Anterior cingulate cortex (tissue), 58 donors: ENCODE measurements at regions not wholly inside any gene's neighbourhood (a gene's known extent, or its start where the extent isn't known, plus 50 kb on each side); places are given as distances from the start of the nearest gene placed in this dataset.

Source experiments
- DNase-seq, 58 donors: peaks; one replicate each; lab custom pipeline; 2025; lab: John Stamatoyannopoulos, UW

DNA sequence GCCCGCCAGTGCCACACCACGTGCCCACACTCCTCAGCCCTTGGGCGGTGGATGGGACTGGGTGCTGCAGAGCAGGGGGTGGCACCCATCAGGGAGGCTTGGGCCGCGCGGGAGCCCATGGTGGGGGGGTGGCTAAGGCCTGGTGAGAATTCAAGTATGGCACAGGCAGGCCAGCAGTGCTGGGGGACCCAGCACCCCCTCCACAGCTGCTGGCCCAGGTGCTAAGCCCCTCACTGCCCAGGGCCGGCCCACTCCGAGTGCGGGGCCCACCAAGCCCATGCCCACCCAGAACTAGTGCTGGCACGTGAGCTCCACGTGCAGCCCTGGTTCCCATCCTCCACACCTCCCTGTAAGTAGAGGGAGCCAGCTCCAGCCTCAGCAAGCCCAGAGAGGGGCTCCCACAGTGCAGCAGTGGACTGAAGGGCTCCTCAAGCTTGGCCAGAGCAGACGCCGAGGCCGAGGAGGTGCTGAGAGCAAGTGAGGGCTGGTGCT is 1091.1 kb upstream of the GJE1 start:
- DNase-seq: no peak

DNA sequence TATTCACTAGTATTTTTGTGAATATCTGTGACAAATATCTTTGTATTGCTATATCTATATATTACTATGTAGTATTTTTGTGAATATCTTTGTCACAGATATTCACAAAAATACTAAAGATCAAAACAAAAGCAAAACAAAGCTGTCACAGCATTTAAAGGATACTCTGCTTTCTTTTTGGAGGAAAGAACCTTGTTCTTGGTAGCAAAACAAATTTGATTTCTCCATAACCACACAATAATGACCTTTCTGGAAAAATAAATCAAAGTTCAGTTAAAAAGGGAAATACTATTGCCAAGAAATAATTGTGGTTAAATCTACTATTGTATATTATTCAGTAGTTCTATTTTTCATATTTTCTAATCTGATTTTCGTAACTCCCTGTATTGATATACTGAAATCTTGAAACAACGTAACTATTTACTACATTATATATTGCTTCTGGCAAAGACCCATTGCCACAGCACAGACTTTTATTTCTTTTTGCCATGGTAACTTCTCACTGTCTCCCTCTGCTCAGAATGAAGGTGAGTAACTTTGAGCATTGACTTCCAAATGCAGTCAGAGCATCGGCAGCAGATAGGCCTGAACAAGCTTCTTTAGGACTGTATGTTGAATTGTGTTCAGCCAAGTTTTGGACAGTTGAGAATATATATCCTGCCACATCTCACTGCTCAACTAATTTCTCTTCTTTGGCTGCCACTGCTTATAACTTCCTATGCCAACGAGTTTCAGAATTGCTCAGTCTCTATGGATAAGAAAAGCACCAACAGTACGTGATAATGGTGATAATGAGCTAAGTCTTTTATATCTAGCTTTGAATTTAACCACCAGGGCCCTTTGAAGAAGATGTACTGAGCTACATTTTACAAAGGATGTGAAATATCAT is 1097.2 kb upstream of the GJE1 start:
- DNase-seq: no peak

DNA sequence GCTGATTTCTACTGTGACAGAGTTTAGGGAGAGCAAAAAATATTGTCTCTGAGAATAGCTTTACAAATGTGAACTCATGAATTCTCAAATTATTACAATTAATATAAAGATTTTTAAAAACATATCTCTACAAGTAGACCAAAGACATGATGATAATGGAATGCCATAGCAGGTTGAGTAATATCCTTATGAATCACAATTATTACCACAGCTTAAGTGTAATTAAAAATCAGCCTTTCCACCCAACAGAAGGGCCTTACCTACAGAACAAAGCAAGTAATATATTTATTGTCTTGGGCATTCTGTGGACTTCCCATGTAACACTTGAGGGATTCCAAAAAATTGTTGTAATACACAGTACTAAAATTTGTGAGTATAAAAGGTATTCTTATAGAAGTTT is 1099.6 kb upstream of the GJE1 start:
- no peak for DNase-seq

DNA sequence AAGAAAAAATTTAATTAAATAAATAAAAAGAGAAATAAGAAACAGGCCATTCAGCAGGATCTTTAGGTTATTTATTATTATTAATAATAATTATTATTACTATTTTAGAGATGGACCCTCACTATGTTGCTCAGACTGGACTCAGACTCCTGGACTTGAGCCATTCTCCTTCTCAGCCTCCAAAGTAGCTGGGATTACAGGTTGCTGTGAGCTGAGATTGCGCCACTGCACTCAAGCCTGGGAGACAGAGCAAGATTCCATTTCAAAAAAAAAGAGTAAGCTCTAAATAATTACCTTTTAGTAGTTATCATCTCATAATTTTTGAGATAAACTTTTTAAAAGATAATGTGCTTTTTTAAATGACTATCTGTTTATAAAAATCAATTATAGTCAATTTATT is 1102.8 kb upstream of the GJE1 start:
- no peak for DNase-seq

DNA sequence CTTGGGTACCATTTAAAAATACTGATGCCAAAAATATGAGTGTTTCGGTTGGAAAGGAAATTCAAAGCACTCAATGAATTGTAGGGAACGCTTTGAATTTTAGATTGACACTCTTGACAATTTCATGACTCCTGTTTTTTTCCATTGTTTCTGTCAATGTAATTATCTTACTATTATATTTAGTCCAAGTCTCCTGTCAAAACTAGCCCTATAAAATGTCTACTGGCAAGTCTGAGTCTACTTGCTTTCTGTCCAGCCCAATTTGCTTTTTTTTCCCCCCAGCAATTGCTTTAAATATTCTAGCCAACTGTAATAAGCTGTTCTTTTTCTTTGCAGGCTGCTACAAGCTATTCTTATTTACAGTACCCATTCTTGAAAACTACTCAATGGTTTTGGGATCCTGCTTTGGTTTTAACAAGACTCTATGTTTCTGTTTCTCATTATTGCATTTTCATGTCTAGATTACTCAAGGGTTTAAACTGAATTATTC is 1103.9 kb upstream of the GJE1 start:
- DNase-seq: no peak

DNA sequence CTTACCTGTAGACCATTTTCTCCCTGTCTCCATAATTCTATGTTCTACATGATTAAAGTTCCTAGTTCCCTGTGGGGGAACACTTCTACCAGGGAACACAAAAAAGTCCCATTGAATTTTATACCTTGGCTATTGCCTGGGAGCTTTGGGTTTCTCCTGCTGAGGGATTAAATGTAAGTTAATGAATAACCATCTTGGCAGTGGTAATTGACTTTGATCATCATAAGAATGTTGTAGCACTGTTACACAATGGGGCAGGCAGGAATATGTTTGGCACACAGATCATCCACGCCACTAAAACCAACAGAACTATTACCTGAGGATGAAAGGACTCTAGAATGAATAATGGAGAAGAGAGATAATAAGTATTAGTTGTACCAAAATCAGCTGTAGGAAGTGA is 1106.2 kb upstream of the GJE1 start:
- no peak for DNase-seq

DNA sequence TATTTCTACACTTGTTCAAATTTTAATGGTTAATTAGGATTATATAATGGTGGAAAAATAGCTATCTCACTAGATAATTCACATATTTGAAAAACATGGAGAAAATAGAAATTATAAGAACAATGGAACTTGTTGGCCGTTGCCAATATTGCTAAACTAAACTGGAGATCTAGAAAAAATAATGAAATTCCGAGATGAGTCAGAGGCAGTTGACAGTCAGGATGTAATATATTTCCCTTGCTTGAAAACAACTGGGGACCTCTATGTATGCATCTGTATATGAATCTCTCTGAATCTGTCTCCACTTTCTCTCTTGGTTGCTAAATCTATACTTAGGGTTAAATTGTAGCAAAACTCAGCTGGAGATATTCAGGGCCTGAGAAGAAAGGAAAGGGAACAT is 1108.2 kb upstream of the GJE1 start:
- no peak for DNase-seq

DNA sequence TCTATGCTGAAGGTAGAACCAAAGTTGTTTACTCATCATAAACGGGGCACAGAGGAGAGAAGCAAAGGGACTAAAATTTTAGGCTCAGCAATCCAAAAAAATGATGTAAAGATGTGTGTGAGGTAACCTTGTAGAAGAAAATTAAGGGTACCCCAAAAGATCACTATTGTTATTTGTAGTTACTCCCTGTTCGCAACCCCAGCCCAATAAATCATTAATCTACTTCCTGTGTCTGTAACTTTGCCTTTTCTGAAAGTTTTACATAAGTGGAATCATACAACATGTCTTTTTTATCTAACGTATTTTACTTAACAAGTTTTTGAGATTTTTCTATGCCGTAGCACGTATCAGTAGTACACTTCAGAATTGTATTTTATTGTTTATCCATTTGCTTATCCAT is 1114.8 kb upstream of the GJE1 start:
- DNase-seq: no peak

DNA sequence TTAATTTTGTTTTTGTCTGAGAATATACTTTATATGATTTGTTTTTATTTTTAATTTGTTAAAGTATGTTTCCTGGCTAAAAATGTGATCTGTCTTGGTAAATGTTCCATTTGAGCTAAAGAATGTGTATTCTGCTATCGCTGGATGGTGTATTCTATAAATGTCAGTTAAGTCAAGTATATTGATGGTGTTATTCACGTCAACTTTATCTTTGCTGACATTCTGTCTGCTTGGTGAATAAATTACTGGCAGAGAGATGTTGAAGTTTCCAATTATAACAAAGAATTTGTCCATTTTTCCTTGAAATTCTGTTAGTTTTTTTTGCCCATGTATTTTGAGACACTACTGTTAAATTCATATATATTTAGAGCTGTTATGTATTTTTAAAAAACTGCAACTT is 1131.8 kb upstream of the GJE1 start:
- DNase-seq: no peak

DNA sequence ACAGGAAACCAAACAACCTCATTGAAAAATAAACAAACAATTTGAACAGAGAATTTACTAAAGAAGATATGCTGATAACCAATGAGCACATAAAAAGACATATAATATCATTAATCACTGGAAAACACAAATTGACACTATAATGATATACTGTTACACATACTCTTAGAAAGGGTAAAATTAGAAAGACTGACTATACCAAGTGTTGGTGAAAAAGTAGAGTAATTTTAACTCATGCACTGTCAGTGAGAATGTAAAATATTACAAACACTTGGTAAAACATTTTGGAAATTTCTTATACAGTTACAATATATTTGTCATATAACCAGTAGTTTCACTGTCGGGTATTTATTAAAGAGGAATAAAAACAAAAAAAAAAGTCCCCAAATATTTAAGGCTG is 1139.2 kb upstream of the GJE1 start:
- DNase-seq: no peak

DNA sequence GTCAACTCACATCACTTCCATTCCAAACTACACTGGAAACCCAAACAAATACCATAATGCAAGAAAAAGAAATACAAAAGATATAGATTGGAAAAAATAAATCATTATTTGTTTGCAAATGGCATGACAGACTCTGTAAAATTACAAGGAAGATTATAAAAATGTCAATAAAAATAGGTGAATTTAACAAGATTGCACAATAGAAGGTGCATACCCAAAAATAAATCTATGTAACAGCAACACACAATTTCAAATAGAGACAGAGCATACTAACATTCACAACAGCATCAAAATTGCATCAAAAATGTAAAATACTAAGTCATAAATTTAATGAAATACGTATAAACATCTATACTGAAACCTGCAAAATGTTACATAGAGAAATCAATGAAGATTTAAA is 1140.0 kb upstream of the GJE1 start:
- DNase-seq: no peak

DNA sequence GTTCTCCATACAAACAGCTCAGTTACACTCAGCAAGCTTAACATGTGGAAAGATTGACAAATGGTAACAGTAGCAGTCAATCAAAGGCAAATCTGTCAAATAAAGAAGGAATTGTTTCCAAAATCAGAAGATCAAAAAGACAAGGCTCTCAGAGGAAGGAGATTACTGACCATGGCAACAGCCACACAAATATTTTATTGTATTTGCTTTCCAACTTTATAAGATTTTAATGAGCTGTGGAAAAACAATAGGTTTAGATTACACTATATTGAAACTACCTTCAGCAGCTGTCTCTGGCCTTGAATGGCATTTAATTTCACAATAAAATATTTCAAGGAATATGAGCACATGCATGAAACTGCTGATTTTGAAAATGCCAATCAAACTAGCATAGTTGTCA is 1143.9 kb upstream of the GJE1 start:
- DNase-seq: no peak

DNA sequence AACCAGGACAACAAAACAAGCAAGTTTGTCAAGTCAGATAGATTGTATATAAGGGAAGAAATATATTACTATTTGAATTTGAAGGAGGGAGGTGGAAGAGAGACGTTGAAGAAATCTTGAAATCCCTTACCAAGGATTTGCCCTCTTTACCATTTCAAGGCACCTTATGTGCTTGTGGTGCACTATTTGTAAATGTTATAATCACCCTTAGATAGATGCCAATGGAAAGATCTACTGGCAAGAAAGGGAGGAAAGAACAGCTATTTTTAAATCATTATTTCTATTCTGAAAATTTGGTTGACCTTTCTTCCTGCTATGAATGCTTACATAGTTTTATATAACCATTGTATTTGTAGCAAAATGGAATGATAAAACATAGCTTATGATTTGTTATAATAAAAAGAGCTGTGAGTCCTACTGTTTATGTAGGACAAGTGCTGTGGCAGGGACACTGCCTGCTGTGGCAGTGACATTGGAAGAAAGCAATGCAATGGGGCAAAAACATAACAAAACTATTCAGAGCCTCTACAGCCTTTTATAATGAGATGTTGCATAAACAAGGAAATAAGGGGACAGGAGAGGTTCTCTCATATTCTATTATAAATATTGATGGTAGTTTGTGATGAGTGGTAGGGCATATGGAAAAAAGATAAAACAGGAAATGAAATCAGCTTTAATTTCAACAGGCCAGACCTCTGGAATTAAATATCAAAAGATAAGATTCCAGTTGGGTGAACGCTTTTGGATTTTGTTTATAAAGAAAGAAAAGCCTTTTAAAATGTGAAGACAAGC is 1145.2 kb upstream of the GJE1 start:
- DNase-seq: no peak

DNA sequence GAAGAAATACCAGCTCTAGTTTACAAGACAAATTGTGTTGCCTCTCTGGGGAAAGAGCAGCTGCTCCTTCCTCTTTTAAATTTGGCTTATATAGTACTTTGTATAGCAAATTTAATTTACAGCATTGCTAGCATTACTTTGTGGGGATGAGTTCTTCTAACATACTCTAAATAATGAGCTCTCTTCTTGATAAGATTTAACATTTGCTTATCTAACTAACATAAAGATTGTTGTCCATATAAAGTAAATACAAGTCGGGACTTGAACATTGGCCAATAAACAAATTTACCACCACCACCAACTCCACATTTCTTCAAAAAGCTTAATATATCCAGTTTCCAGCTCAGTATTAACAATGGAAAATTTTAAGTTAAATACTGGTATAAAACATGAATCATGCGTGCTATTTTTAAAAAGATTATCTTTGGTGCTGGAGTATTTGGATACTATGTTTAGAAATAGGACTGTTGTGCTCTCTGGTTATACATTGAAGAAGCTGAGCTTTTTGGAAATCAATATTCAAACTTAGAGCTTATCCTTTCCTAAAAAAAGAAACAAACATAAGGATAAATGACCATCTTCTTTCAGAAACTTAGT is 1146.9 kb upstream of the GJE1 start:
- no peak for DNase-seq

DNA sequence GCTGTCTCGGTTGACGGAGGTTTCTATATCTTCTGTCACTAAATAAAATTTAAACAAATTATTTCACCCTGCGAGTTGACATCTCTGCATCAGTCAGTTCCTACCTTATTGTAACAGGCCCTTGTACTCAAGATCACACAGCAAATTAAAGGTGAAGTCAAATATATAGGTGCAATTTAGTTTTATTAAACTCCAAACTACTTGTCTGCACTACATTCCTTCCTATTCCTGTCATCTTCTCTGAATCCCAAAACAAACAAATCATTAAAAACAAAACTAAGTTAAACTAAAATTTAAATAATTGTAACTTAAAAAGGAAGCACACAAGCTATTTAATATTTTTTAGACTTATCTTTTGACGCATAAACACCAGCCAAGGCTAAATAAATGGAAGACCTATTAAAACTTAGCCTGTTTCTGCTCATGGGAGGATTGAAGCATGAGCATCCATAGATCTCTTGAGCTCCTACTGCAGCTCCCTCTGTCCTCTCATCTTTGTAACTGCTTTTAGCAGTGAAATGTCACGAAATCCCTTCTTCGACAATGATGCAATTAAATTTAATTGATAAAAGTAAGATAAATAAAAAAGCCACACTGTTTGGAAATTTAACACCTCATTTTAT is 1152.3 kb upstream of the GJE1 start:
- DNase-seq: no peak

DNA sequence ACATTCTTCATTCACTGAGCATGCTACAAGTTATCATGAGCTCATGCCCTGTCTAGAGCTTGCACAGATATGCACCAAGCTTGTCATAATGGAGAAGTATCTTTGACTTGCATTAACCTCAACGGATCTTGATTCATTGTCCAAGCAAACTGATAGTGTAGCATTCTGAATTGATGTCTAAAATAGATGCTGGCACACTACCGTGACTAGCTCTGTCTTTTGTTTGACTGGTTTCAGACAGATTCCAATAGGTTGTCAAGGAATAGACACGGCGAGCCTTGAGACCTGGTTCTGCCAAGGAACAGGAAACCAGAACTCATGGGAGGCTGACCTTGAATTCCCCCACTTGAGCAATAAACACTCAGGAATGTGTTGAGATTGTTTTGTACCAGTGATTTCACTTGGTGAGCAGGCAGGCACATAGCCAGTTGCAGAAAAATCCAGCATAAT is 1153.1 kb upstream of the GJE1 start:
- peak in 1 of 58 donors; percentile 1 for DNase-seq

DNA sequence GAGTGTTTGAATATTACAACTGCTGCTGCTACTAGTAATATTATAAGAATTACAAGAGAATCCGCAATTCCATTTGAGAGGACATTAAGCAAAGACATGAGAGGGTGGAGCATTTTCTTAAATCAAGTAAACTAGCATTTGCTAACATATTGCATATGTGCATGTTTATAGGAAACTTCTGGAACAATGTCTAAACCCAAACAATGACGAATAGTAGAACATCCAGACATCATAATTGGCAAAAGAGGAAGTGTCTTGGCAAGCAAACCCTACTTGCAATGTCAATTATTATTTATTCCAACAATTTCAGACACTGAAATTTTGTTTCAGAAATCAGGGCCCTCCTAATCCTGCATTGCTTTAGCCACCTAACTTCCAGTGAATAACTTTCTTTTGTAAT is 1155.3 kb upstream of the GJE1 start:
- no peak for DNase-seq

DNA sequence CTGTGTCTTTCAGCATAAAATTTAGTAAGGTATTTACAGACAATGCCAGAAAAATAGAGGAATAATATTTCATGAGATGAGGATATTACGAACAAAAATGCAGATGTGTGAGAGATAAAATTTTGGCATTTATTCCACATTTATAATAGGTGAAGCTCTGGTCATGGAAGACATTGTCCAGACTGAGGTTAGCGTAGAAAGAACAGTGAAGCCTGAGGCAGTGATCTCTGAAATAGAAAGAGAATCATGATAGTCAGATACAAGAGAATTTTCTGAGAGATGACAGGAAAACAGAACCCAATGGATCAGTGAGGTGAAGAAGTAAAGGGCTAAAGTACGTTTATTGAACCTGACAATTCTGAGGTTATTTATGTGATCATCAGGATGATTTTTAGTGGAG is 1155.9 kb upstream of the GJE1 start:
- DNase-seq: no peak

DNA sequence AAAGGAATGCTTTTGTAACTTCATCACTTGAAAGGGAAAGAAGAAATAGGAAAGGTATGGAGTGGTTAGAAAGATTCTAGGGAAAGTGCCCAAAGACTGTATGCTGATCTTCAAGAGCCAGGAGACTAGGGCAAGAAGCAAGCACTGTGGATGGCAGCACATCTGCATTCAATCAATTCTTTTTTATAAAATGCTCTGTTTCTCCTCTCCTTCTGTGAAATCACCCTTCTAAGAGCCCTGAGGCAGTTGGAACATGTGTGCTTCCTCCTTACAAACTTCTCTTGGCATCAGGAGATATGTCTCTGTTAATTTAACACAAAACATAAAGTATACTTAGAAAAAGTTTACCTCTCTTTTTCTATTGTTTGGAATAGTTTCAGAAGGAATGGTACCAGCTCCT is 1162.2 kb upstream of the GJE1 start:
- DNase-seq: no peak

DNA sequence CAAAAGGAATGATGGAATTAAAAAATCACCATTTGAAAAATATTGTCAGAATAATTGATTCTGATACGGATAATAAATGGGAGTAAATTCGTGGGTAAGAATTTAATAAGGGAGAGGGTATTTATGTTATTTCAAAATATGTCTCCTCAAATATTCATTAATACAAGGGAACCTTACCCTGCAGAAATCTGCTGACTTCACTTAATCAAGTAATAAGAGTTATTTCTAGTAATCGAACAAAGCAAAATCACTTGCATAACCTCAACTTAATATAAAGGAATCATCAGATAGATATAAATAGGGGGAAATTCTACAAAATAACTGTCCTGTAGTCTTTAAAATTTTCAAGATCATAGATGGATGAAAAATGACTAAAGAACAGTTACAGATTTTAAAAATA is 1164.7 kb upstream of the GJE1 start:
- no peak for DNase-seq

DNA sequence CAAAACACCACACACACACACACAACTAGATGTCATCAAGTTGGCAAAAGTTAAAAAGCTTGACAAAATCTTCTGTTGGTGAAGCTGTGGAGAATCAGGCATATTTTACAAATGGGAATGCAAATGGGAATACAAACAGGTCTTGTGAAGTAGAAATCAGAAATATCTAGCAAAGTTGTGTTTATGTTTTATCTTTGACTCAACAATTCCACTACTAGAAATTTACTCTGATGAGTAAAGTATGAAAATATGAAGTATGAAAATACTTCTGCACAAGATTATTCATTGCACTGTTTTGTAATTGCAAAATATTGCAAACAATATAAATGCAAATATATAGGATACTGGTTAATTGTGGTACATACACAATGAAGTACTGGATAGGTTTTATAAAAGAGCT is 1166.0 kb upstream of the GJE1 start:
- DNase-seq: no peak
